NOMO-1 (cell line): ENCODE measurements at regions not wholly inside any gene's neighbourhood (a gene's known extent, or its start where the extent isn't known, plus 50 kb on each side); places are given as distances from the start of the nearest gene placed in this dataset.

Source experiments
- DNase-seq, 2 experiments: peaks; one replicate each; lab custom pipeline; 2025; ENCODE audit not compliant: unreplicated experiment in 2 of 2; lab: John Stamatoyannopoulos, UW

DNA sequence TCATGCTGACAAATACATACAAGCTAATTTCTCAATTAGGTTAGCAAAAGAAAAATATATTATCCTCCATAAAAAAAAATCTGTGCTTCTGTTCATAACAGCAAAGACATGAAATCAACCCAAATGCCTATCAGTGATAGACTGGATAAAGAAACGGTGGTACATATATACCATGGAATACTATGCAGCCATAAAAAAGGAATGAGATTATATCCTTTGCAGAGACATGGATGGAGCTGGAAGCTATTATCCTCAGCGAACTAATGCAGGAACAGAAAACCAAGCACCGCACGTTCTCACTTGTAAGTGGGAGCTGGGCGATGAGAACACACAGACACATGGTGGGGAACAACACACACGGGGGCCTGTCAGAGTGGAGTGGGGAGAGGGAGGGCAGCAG, 84.0 kb upstream of the PALMD start:
- no peak for DNase-seq

DNA sequence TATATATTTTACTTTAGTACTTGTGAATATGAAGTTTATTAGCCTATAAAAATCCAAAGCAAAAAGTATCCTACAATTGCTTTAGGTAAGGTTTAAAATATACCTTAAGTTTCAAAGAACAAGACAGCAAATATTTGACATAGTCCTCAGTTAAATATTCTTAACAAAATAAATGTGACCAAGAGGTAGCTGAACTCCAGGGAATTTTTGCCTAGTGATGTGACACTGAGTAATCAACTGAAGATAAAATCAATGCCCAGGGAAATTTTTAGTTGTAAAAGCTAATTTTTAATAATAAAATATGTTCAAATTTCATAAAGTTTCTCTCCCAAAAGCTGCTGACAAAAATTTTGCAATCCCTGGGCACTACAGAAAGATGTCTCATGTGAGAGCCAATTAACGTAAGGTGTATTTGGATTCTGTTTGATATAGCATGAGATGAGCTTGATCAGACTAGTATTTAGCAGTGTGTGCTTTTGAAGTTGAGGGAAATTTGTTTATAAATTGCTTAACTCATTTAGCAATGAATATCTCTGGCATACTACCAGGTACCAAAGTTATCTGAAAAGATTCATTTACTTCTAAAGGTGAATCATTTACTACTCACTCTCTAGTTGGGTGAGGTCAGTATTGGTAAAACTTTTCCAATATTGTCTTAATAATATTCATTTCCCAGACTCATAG, 80.2 kb upstream of the PALMD start:
- DNase-seq = no peak

- no peak for DNase-seq
Measured at GRCh38 chr1:99566290-99567021, 79.5 kb upstream of the PALMD start.

GRCh38 chr1:99570486-99571089, 75.3 kb upstream of the PALMD start:
- no peak for DNase-seq

DNA sequence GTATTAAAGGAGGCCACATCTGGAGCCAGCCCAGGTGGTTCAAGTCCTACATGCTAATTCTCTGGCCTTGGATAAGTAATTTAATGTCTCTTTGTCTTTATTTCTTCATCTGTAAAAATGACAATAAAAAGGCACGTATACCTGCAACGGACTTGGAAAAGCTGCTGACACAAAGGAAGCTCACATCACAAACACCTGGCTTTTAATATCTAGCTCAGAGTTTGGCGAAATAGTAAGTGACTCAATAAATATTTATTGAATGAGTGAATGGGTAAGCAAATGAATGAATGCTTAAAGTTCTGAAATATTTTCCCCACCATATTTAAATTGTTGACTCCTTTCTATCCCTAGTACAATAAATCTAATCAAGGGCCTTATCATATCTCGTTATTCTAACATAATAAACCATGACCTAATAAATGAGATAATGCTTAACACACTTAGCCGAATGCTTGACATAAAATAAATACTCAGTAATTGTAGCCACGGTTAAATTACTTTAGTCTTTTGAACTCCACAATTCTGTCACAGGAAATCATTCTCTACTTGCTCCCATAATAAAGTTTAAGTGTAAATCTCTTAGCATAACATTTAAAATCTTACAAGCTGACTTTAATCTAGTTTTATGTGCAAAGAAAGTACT, 74.7 kb upstream of the PALMD start:
- no peak for DNase-seq

- no peak for DNase-seq
Measured at GRCh38 chr1:99573431-99574217, 72.3 kb upstream of the PALMD start.

GRCh38 chr1:99577313-99577712, 68.6 kb upstream of the PALMD start:
- DNase-seq = no peak

- DNase-seq = no peak
Measured at GRCh38 chr1:99579691-99580172, 66.2 kb upstream of the PALMD start.

DNA sequence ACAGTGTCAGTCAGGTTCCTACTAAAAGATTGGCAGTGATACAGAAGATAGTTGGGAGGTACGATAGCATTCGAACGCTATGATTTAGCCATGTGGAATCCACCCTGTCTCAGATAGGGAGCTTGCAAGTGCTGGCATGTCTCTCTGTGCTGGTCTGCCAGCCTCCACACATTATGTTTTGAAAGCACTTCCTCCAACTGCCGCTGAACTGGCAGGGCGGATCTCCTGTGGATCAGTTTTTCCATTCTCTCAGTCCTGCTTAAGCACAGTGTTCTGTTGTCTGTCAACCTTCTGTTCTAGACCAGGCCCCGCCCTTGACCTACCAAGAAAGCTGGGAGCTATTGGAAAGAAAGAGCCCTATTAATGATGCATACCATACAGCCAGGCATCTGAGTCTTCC, 65.5 kb upstream of the PALMD start:
- no peak for DNase-seq

DNA sequence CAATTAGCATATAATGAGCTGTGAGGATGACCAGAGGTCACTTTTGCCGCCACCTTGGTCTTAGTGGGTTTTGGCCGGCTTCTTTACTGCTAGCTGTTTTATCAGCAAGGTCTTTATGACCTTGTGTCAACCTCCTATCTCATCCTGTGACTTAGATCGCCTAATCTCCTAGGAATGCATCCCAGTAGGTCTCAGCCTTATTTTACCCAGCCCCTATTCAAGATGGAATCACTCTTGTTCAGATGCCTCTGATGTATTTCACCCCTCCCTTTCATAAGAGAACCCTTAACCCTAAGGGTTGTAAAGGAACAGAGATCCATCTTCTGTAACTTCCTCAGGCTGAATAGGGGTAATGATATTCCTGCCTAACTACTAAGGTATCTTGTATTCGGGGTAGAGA, 58.9 kb upstream of the PALMD start:
- DNase-seq = no peak

GRCh38 chr1:99589186-99589636, 56.7 kb upstream of the PALMD start:
- no peak for DNase-seq

GRCh38 chr1:99590578-99591209, 55.2 kb upstream of the PALMD start:
- no peak for DNase-seq

DNA sequence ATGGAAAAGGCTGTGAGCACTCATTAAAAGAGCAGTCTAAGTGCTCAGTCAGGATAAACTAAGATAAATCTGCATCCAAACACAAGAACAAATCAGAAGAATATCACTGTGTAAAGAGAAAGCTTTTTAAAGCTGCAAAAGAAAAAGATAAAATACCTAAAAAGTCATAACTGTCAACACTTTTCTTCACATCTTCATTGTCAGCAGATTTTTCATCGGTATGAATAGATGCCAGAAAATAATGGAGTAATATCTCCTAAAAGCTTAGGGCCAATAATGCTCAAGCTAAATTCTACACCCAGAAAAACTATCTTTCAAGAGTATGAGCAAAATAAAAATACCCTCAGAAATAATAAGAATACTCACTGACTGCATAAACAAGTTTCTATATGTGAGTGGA, 54.0 kb upstream of the PALMD start:
- no peak for DNase-seq

- no peak for DNase-seq
Measured at GRCh38 chr1:99594205-99594604, 51.7 kb upstream of the PALMD start.

DNA sequence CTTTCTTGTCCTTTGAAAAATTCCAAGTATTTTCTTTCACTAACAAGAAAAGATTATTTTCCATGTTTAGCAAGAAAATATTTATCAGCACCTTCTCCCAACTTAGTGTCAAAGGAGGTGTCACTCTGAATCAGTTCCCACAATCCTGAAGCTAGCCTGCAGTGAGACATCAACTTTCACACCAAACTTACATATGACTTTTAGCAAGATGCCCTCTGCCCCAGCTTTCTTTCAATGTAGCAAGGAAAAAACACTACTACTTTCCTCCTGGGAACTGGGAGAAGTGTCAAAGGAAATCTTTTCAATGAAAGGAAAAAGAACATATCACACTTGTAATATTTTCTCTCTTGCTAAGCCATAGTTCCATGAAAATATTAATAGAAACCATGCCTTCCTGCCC, 50.9 kb upstream of the PALMD start:
- no peak for DNase-seq

DNA sequence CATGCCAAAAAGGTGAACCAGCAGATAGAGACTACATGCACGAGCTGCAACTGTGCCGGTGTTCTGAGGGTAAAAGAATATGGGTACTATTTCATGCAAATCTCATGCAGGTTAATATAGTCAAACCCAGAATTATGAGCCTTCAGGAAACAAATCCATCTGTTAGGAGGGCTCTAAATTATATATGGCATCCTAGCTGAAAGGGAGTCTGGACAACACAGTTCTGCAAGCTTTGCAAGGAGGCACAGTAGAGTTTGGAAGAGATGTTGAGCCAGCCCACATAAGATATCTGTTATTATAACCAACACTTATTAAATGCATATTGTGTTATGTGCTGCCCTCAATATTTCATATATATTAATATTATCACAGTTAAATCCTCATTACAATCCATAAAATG, 50.5 kb upstream of the PALMD start:
- no peak for DNase-seq
